ENCODE measurements at regions not wholly inside any gene's neighbourhood (a gene's known extent, or its start where the extent isn't known, plus 50 kb on each side); places are given as distances from the start of the nearest gene placed in this dataset.
"Not testable (repeated sequence)": the region's sequence is repeated elsewhere in the genome, so short reads cannot be mapped to it uniquely, and the experiment has no call there.

GRCh38 chr7:6995026-6995425, 169.0 kb upstream of the CCZ1B start:
- not testable (repeated sequence) for H3K4me3 ChIP-seq (ENCODE audit: low read length); H3F3A ChIP-seq (ENCODE audit: insufficient read depth, low read length, poor library complexity, severe bottlenecking); H4K20me1 ChIP-seq (ENCODE audit: insufficient read depth); H3K9me2 ChIP-seq (ENCODE audit: insufficient read depth, low read length); H3K27ac ChIP-seq (ENCODE audit: low read length); H2AFZ ChIP-seq (ENCODE audit: low read depth, low read length); H3K36me3 ChIP-seq (ENCODE audit: insufficient read depth, low read length); H3K9me3 ChIP-seq (ENCODE audit: low read length); H3K79me2 ChIP-seq (replicated peaks; ENCODE audit: insufficient read depth, low read length); H3K4me2 ChIP-seq (ENCODE audit: low read length); H3K9ac ChIP-seq (ENCODE audit: low read length); H3K27me3 ChIP-seq (ENCODE audit: insufficient read depth, low read depth, low read length)

- not testable (repeated sequence) for H3K4me3 ChIP-seq (ENCODE audit: low read length); H3K79me2 ChIP-seq (replicated peaks; ENCODE audit: insufficient read depth, low read length); H3K9me3 ChIP-seq (ENCODE audit: low read length); H3K9ac ChIP-seq (ENCODE audit: low read length); H3K27me3 ChIP-seq (ENCODE audit: insufficient read depth, low read depth, low read length); H3K27ac ChIP-seq (ENCODE audit: low read length); H3K36me3 ChIP-seq (ENCODE audit: insufficient read depth, low read length); H3F3A ChIP-seq (ENCODE audit: insufficient read depth, low read length, poor library complexity, severe bottlenecking); H4K20me1 ChIP-seq (ENCODE audit: insufficient read depth); H3K4me2 ChIP-seq (ENCODE audit: low read length); H3K9me2 ChIP-seq (ENCODE audit: insufficient read depth, low read length); H2AFZ ChIP-seq (ENCODE audit: low read depth, low read length)
Measured at GRCh38 chr7:6995493-6996289, 169.6 kb upstream of the CCZ1B start.

- not testable (repeated sequence) for H3K36me3 ChIP-seq (ENCODE audit: insufficient read depth, low read length); H4K20me1 ChIP-seq (ENCODE audit: insufficient read depth); H3K4me3 ChIP-seq (ENCODE audit: low read length); H3F3A ChIP-seq (ENCODE audit: insufficient read depth, low read length, poor library complexity, severe bottlenecking); H2AFZ ChIP-seq (ENCODE audit: low read depth, low read length); H3K27me3 ChIP-seq (ENCODE audit: insufficient read depth, low read depth, low read length); H3K9ac ChIP-seq (ENCODE audit: low read length); H3K27ac ChIP-seq (ENCODE audit: low read length); H3K9me2 ChIP-seq (ENCODE audit: insufficient read depth, low read length); H3K9me3 ChIP-seq (ENCODE audit: low read length); H3K79me2 ChIP-seq (replicated peaks; ENCODE audit: insufficient read depth, low read length); H3K4me2 ChIP-seq (ENCODE audit: low read length)
Measured at GRCh38 chr7:6999067-6999666, 173.1 kb upstream of the CCZ1B start.

GRCh38 chr7:7002418-7003062, 176.5 kb upstream of the CCZ1B start:
- Histone ChIP-seq H3K9me2 (ENCODE audit: insufficient read depth, low read length) (no peaks in the 10 kb centered on the region), H3K4me2 (ENCODE audit: low read length) (no peak overlapping the region), H3K9ac (ENCODE audit: low read length) (no peak overlapping the region), H3K9me3 (ENCODE audit: low read length) (no peaks in the 10 kb centered on the region), H3K27me3 (ENCODE audit: insufficient read depth, low read depth, low read length) (no peaks in the 10 kb centered on the region), H3K36me3 (ENCODE audit: insufficient read depth, low read length) (no peaks in the 10 kb centered on the region), H3K79me2 (replicated peaks; ENCODE audit: insufficient read depth, low read length) (no peaks in the 10 kb centered on the region), H4K20me1 (ENCODE audit: insufficient read depth) (no peaks in the 10 kb centered on the region), H3K4me3 (ENCODE audit: low read length) (no peak overlapping the region), H3F3A (ENCODE audit: insufficient read depth, low read length, poor library complexity, severe bottlenecking) (no peaks in the 10 kb centered on the region), H2AFZ (ENCODE audit: low read depth, low read length) (peak overlapping the region; percentile 27), H3K27ac (ENCODE audit: low read length) (peak overlapping the region; percentile 20)
- TF ChIP-seq SMC3 (conservative IDR thresholded peaks at IDR 0.05; ENCODE audit: poor library complexity) (no peak), POLR2AphosphoS5 (IDR thresholded peaks at IDR 0.05) (peak; percentile 15), REST (IDR thresholded peaks at IDR 0.05; ENCODE audit: borderline replicate concordance) (no peak), MXI1 (conservative IDR thresholded peaks at IDR 0.05; ENCODE audit: poor library complexity, severe bottlenecking) (no peak), CTCF (IDR thresholded peaks at IDR 0.05; ENCODE audit: poor library complexity, severe bottlenecking) (no peak), RAD21 (conservative IDR thresholded peaks at IDR 0.05) (no peak), EP300 (conservative IDR thresholded peaks at IDR 0.05; ENCODE audit: poor library complexity, severe bottlenecking) (peak; percentile 60), EZH2 (IDR thresholded peaks at IDR 0.05; ENCODE audit: borderline replicate concordance, insufficient read depth, low read length, poor library complexity, severe bottlenecking) (no peak), TAF1 (IDR thresholded peaks at IDR 0.05; ENCODE audit: low read depth) (no peak)
